Mesenchymal stem cell (in vitro differentiated cells and primary cell): ENCODE measurements at regions not wholly inside any gene's neighbourhood (a gene's known extent, or its start where the extent isn't known, plus 50 kb on each side); places are given as distances from the start of the nearest gene placed in this dataset.

Source experiments
- DNase-seq: peaks from one replicate; pipeline ENCODE4 v3.0.0-alpha.2; 2013
- H2AFZ ChIP-seq: one replicate; pipeline ENCODE4 v1.6.1; 2013; ENCODE audit warnings: low read depth, mild to moderate bottlenecking, control low read depth, inconsistent platforms, low read length, moderate library complexity
- H2AK5ac ChIP-seq: 2 replicates; pipeline ENCODE4 v1.6.1; 2013; ENCODE audit warnings: low read length, moderate library complexity, mild to moderate bottlenecking, inconsistent platforms; ENCODE audit not compliant: severe bottlenecking
- H2BK120ac ChIP-seq: one replicate; pipeline ENCODE4 v1.6.1; 2013; ENCODE audit warnings: low read depth, mild to moderate bottlenecking, inconsistent platforms, low read length, moderate library complexity
- H2BK12ac ChIP-seq, 2 experiments: one replicate each; pipeline ENCODE4 v1.6.1; 2013; ENCODE audit warnings: inconsistent platforms in 2 of 2, low read length in 2 of 2, mild to moderate bottlenecking in 2 of 2, moderate library complexity in 2 of 2, control low read depth in 1 of 2
- H2BK15ac ChIP-seq: one replicate; pipeline ENCODE4 v1.6.1; 2013; ENCODE audit warnings: mild to moderate bottlenecking, low read depth, inconsistent platforms; ENCODE audit not compliant: poor library complexity, severe bottlenecking
- H2BK5ac ChIP-seq: 2 replicates; pipeline ENCODE4 v1.6.1; 2013; ENCODE audit warnings: low read depth, mild to moderate bottlenecking, low read length, control low read depth, inconsistent platforms; ENCODE audit not compliant: poor library complexity, severe bottlenecking
- H3K14ac ChIP-seq, 2 experiments: one replicate each; pipeline ENCODE4 v1.6.1; 2013; ENCODE audit warnings: inconsistent platforms in 2 of 2, low read length in 2 of 2, control low read depth in 1 of 2, mild to moderate bottlenecking in 1 of 2, moderate library complexity in 1 of 2
- H3K18ac ChIP-seq, 2 experiments: one replicate each; pipeline ENCODE4 v1.6.1; 2013; ENCODE audit warnings: inconsistent platforms in 2 of 2, low read length in 2 of 2, control low read depth in 1 of 2, low read depth in 1 of 2, mild to moderate bottlenecking in 1 of 2
- H3K23ac ChIP-seq, 2 experiments: one replicate each; pipeline ENCODE4 v1.6.1; 2013; ENCODE audit warnings: inconsistent platforms in 2 of 2, low read length in 2 of 2, mild to moderate bottlenecking in 2 of 2, moderate library complexity in 2 of 2, control low read depth in 1 of 2
- H3K27ac ChIP-seq: 2 replicates; pipeline ENCODE4 v1.5.1; 2013; ENCODE audit warnings: mild to moderate bottlenecking, moderate library complexity, low read length, control low read depth, inconsistent platforms; ENCODE audit not compliant: poor library complexity, severe bottlenecking
- H3K27me3 ChIP-seq, 2 experiments: 2 replicates each; pipeline versions ENCODE4 v1.6.1 to v1.7.0; 2013; ENCODE audit warnings: low read length in 2 of 2, mild to moderate bottlenecking in 2 of 2, moderate library complexity in 2 of 2, control low read depth in 1 of 2, inconsistent platforms in 1 of 2; ENCODE audit not compliant: control insufficient read depth in 1 of 2, insufficient read depth in 1 of 2
- H3K36me3 ChIP-seq, 2 experiments: 2 replicates each; pipeline versions ENCODE4 v1.6.1 to v1.7.0; 2013; ENCODE audit warnings: low read length in 2 of 2, control low read depth in 1 of 2, inconsistent platforms in 1 of 2, low read depth in 1 of 2, mild to moderate bottlenecking in 1 of 2; ENCODE audit not compliant: insufficient read depth in 2 of 2, control insufficient read depth in 1 of 2
- H3K4ac ChIP-seq, 2 experiments: one replicate each; pipeline ENCODE4 v1.6.1; 2013; ENCODE audit warnings: inconsistent platforms in 2 of 2, low read length in 2 of 2, mild to moderate bottlenecking in 2 of 2, moderate library complexity in 2 of 2, control low read depth in 1 of 2, low read depth in 1 of 2
- H3K4me1 ChIP-seq: 2 replicates; pipeline ENCODE4 v1.6.1; 2013; ENCODE audit warnings: low read depth, low read length, control low read depth; ENCODE audit not compliant: control insufficient read depth, insufficient read depth
- H3K4me2 ChIP-seq: 2 replicates; pipeline ENCODE4 v1.6.1; 2013; ENCODE audit warnings: low read length, mild to moderate bottlenecking, inconsistent platforms; ENCODE audit not compliant: poor library complexity, severe bottlenecking
- H3K4me3 ChIP-seq, 2 experiments: 2 replicates each; pipeline versions ENCODE4 v1.5.1 to v1.7.0; 2013; ENCODE audit warnings: low read length in 2 of 2, mild to moderate bottlenecking in 2 of 2, control low read depth in 1 of 2, low read depth in 1 of 2; ENCODE audit not compliant: insufficient read depth in 1 of 2
- H3K79me1 ChIP-seq: replicated peaks from 2 replicates; pipeline ENCODE4 v1.6.1; 2013; ENCODE audit warnings: mild to moderate bottlenecking, control low read depth, low read length, inconsistent platforms; ENCODE audit not compliant: poor library complexity, severe bottlenecking
- H3K9ac ChIP-seq: 2 replicates; pipeline ENCODE4 v1.7.0; 2013; ENCODE audit warnings: mild to moderate bottlenecking, low read length, moderate library complexity
- H3K9me3 ChIP-seq: 2 replicates; pipeline ENCODE4 v1.7.0; 2013; ENCODE audit warnings: mild to moderate bottlenecking, low read length; ENCODE audit not compliant: control insufficient read depth
- H4K8ac ChIP-seq: one replicate; pipeline ENCODE4 v1.6.1; 2013; ENCODE audit warnings: inconsistent platforms, mild to moderate bottlenecking, low read length, moderate library complexity
- H4K91ac ChIP-seq: one replicate; pipeline ENCODE4 v1.6.1; 2013; ENCODE audit warnings: mild to moderate bottlenecking, low read length, inconsistent platforms
- WGBS: methylation state at CpG from one replicate; pipeline ENCODE4 v1.1.7; 2013; ENCODE audit warnings: mixed read lengths; 5-methylcytosine and 5-hydroxymethylcytosine counted together

DNA sequence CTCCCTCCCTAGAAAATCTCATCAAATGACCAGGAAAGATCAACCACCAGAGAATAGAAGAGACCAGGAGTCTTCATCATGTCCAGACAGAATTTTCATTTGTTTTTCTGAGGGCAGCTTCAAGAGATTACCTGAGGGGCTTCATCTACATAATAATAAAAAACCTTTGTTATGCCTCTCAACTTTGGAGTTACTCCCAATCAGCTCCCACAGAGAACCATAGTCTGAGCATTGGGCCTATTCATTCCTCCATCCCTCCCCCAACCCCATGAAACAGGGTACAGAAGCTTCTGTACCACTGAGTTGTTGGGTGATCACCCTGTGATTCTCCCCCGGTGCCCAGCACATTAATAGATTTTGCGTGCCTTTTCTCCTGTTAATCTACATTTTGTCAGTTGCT lies 53.3 kb upstream of the PRRC2C start:
- WGBS: 47% methylated on average over 2 of the region's 2 CpGs
- Histone ChIP-seq H3K9me3 (peaks cover 11% of the 10 kb centered on the region), H3K23ac (no peak overlapping the region), H2BK12ac (no peak overlapping the region), H3K14ac (no peak overlapping the region), H2BK120ac (no peak overlapping the region), H2AFZ (no peak overlapping the region), H4K8ac (no peak overlapping the region), H2BK5ac (no peak overlapping the region), H3K4me3 (no peak overlapping the region), H3K79me1 (no peaks in the 10 kb centered on the region), H3K9ac (no peak overlapping the region), H3K4me2 (no peak overlapping the region), H2AK5ac (peak overlapping the region; percentile 58), H3K27me3 (no peaks in the 10 kb centered on the region), H3K4ac (no peak overlapping the region), H2BK15ac (no peak overlapping the region), H3K18ac (no peak overlapping the region), H4K91ac (no peak overlapping the region), H3K36me3 (no peaks in the 10 kb centered on the region), H3K4me1 (peaks cover 14% of the 10 kb centered on the region), H3K27ac (no peak overlapping the region)
- DNase-seq: no peak

DNA sequence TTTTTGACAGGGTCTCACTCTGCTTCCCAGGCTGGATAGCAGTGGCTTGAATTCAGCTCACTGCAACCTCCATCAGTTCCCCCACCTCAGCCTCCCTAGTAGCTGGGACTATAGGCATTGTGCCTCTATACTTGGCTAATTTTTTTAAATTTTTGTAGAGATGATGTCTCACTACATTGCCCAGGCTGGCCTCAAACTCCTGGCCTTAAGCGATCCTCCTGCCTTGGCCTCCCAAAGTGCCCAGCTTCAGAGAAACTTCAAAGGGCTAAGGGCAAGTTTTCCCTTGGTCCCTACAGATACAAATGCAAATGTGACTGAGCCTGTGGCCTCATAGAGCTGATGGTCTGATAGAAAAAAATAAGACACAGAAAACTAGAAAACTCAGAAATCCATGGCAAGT lies 52.9 kb upstream of the PRRC2C start:
- no peak overlapping the region for H3K23ac ChIP-seq
- no peak overlapping the region for H2BK12ac ChIP-seq
- H3K4me3 ChIP-seq: no peak overlapping the region
- H2AFZ ChIP-seq: no peak overlapping the region
- no peak for DNase-seq
- H3K18ac ChIP-seq: no peak overlapping the region
- H3K14ac ChIP-seq: no peak overlapping the region
- H3K27me3 ChIP-seq: no peaks in the 10 kb centered on the region
- H2BK120ac ChIP-seq: no peak overlapping the region
- no peak overlapping the region for H3K4me2 ChIP-seq
- no peak overlapping the region for H4K8ac ChIP-seq
- H3K4ac ChIP-seq: no peak overlapping the region
- 100% methylated on average over 1 of the region's 1 CpG for WGBS
- H3K36me3 ChIP-seq: no peaks in the 10 kb centered on the region
- no peak overlapping the region for H2BK15ac ChIP-seq
- H4K91ac ChIP-seq: no peak overlapping the region
- H3K4me1 ChIP-seq: peaks cover 14% of the 10 kb centered on the region
- no peak overlapping the region for H3K27ac ChIP-seq
- H3K79me1 ChIP-seq: no peaks in the 10 kb centered on the region
- H2BK5ac ChIP-seq: no peak overlapping the region
- peaks cover 11% of the 10 kb centered on the region for H3K9me3 ChIP-seq
- peak overlapping the region; percentile 53 for H2AK5ac ChIP-seq
- H3K9ac ChIP-seq: no peak overlapping the region

DNA sequence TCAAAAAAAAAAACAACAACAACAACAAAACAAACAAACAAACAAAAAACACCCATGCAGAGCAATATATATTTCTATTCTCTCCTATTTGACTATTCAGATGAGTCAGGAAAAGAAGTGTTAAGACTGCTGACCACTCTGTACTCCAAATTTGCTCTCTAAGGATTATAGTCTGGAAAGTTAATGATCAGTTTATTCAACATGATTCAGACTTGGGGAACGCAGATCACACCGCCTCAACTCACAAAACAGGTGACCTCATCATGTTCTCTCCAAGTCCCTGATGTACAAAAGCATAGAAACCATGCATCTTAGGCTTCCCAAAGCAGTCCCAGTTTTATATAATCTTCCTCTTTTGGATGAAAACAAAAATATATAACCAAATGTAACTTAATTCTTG lies 51.9 kb upstream of the PRRC2C start:
- Histone ChIP-seq H3K23ac (no peak overlapping the region), H3K4me3 (no peak overlapping the region), H2BK5ac (no peak overlapping the region), H4K8ac (no peak overlapping the region), H3K79me1 (no peaks in the 10 kb centered on the region), H2BK15ac (no peak overlapping the region), H3K9ac (peak overlapping the region; percentile 85), H2BK120ac (no peak overlapping the region), H3K4ac (no peak overlapping the region), H3K27ac (peak overlapping the region; percentile 64), H3K14ac (no peak overlapping the region), H2AFZ (no peak overlapping the region), H3K36me3 (no peaks in the 10 kb centered on the region), H2AK5ac (no peak overlapping the region), H3K4me2 (no peak overlapping the region), H4K91ac (no peak overlapping the region), H3K27me3 (no peaks in the 10 kb centered on the region), H3K4me1 (peaks cover 14% of the 10 kb centered on the region), H3K18ac (no peak overlapping the region), H3K9me3 (peaks cover 11% of the 10 kb centered on the region), H2BK12ac (no peak overlapping the region)
- 78% methylated on average over 2 of the region's 2 CpGs for WGBS
- DNase-seq: peak; percentile 12

DNA sequence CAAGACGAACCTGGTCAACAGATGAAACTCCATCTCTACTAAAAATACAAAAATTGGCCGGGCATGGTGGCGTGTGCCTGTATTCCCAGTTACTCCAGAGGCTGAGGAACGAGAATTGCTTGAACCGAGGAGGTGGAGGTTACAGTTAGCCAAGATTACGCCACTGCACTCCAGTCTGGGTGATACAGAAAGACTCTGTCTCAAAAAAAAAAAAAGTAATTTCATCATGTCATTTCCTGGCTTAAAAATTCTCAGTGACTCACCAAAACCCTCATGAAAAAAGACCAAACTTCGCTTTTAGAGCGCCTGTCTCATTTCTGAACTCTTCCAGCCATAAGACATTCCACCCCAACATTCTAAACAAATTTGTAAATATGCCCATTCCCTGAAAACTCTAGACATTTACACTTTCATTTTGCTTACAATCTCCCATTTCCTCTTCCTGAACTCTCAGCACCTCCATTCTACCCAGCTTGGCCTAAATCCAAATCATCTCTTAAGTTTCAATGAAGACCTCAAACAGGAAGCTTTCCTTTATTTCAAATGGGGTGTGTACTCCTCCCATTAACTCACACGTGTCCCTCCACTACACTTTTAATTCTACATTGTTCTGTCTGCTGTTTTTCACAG lies 50.5 kb upstream of the PRRC2C start:
- no peaks in the 10 kb centered on the region for H3K36me3 ChIP-seq
- peak overlapping the region; percentile 85 for H3K9ac ChIP-seq
- no peak overlapping the region for H3K14ac ChIP-seq
- no peak overlapping the region for H4K91ac ChIP-seq
- H2BK120ac ChIP-seq: no peak overlapping the region
- peaks cover 14% of the 10 kb centered on the region for H3K4me1 ChIP-seq
- no peak overlapping the region for H3K4me2 ChIP-seq
- H4K8ac ChIP-seq: no peak overlapping the region
- no peaks in the 10 kb centered on the region for H3K79me1 ChIP-seq
- peak overlapping the region in 1 of 2 experiments; percentile 9 for H3K18ac ChIP-seq
- 58% methylated on average over 7 of the region's 9 CpGs for WGBS
- H3K23ac ChIP-seq: no peak overlapping the region
- H2BK15ac ChIP-seq: no peak overlapping the region
- H3K4ac ChIP-seq: no peak overlapping the region
- no peaks in the 10 kb centered on the region for H3K9me3 ChIP-seq
- H2AFZ ChIP-seq: no peak overlapping the region
- peak overlapping the region; percentile 85 for H3K27ac ChIP-seq
- no peak overlapping the region for H2BK12ac ChIP-seq
- DNase-seq: peak; percentile 83
- no peaks in the 10 kb centered on the region for H3K27me3 ChIP-seq
- peak overlapping the region; percentile 95 for H2AK5ac ChIP-seq
- peak overlapping the region in 1 of 2 experiments; percentile 68 for H3K4me3 ChIP-seq
- no peak overlapping the region for H2BK5ac ChIP-seq
